ENCODE measurements at regions not wholly inside any gene's neighbourhood (a gene's known extent, or its start where the extent isn't known, plus 50 kb on each side); places are given as distances from the start of the nearest gene placed in this dataset.

- no TSS peak for BruUV-seq (replicated peaks)
- in situ Hi-C loops (cut with HindIII; ENCODE audit: low pct_unique_long_range_greater_than_20kb, low sequenced_read_pairs) (no loop called here), intact Hi-C loops (cut with micrococcal nuclease; ENCODE audit: unreplicated experiment) (no loop called here)
- TF ChIP-seq CTCF (IDR thresholded peaks at IDR 0.05) = no peak
- no peak for TF ChIP-seq REST (IDR thresholded peaks at IDR 0.05; ENCODE audit: insufficient read depth in 1 of 2, low read depth in 2 of 2, low read length in 1 of 2)
- TF ChIP-seq SIN3A (IDR thresholded peaks at IDR 0.05; ENCODE audit: borderline replicate concordance, insufficient read depth, low read depth, low read length) = no peak
- no peak for TF ChIP-seq POLR2AphosphoS5 (IDR thresholded peaks at IDR 0.05; ENCODE audit: low read depth, low read length)
- TF ChIP-seq TCF7L2 (IDR thresholded peaks at IDR 0.05; ENCODE audit: low read depth, low read length) = no peak
- POLR2A ChIA-PET = no interaction called here
- DNase-seq (ENCODE audit: low read depth, low spot score) = no peak
- no peak overlapping the region for H3K27ac ChIP-seq (ENCODE audit: low read length)
- no peak overlapping the region for H3K4me3 ChIP-seq (ENCODE audit: low read depth in 2 of 2, low read length in 2 of 2)
- H3K4me1 ChIP-seq (ENCODE audit: control insufficient read depth, insufficient read depth, low read length) = no peaks in the 10 kb centered on the region
- no peaks in the 10 kb centered on the region for H3K9me3 ChIP-seq (ENCODE audit: control insufficient read depth, insufficient read depth, low read depth, low read length)
- no peak for ATAC-seq
- CTCF ChIA-PET = no interaction called here
- H3K27me3 ChIP-seq (ENCODE audit: control insufficient read depth, insufficient read depth, low read length) = no peaks in the 10 kb centered on the region
- H3K36me3 ChIP-seq (ENCODE audit: control insufficient read depth, insufficient read depth, low read length) = no peaks in the 10 kb centered on the region
These were observed 228.4 kb downstream of the TLR4 start for GRCh38 chr9:117932585-117932984.

GRCh38 chr9:117936185-117937130, 232.3 kb downstream of the TLR4 start:
- DNase-seq (ENCODE audit: low read depth, low spot score) = no peak
- no peak for TF ChIP-seq REST (IDR thresholded peaks at IDR 0.05; ENCODE audit: insufficient read depth in 1 of 2, low read depth in 2 of 2, low read length in 1 of 2)
- TF ChIP-seq TCF7L2 (IDR thresholded peaks at IDR 0.05; ENCODE audit: low read depth, low read length) = no peak
- TF ChIP-seq SIN3A (IDR thresholded peaks at IDR 0.05; ENCODE audit: borderline replicate concordance, insufficient read depth, low read depth, low read length) = no peak
- no peak for TF ChIP-seq CTCF (IDR thresholded peaks at IDR 0.05)
- no peak for TF ChIP-seq POLR2AphosphoS5 (IDR thresholded peaks at IDR 0.05; ENCODE audit: low read depth, low read length)
- CTCF ChIA-PET = no interaction called here
- ATAC-seq = no peak
- no peaks in the 10 kb centered on the region for H3K27me3 ChIP-seq (ENCODE audit: control insufficient read depth, insufficient read depth, low read length)
- no peaks in the 10 kb centered on the region for H3K9me3 ChIP-seq (ENCODE audit: control insufficient read depth, insufficient read depth, low read depth, low read length)
- no peaks in the 10 kb centered on the region for H3K4me1 ChIP-seq (ENCODE audit: control insufficient read depth, insufficient read depth, low read length)
- in situ Hi-C loops (cut with HindIII; ENCODE audit: low pct_unique_long_range_greater_than_20kb, low sequenced_read_pairs) = no loop called here
- POLR2A ChIA-PET = no interaction called here
- H3K36me3 ChIP-seq (ENCODE audit: control insufficient read depth, insufficient read depth, low read length) = no peaks in the 10 kb centered on the region
- no TSS peak for BruUV-seq (replicated peaks)
- no peak overlapping the region for H3K4me3 ChIP-seq (ENCODE audit: low read depth in 2 of 2, low read length in 2 of 2)
- H3K27ac ChIP-seq (ENCODE audit: low read length) = no peak overlapping the region
- intact Hi-C loops (cut with micrococcal nuclease; ENCODE audit: unreplicated experiment) = no loop called here

All from Panc1 (cell line).